Neural progenitor cell (in vitro differentiated cells): ENCODE measurements at regions not wholly inside any gene's neighbourhood (a gene's known extent, or its start where the extent isn't known, plus 50 kb on each side); places are given as distances from the start of the nearest gene placed in this dataset.
"Not testable (repeated sequence)": the region's sequence is repeated elsewhere in the genome, so short reads cannot be mapped to it uniquely, and the experiment has no call there.

Experiments used
- CTCF ChIP-seq: fragments of 200-600 bp; sonication (generic); IDR thresholded peaks from 2 replicates; pipeline ENCODE4 v1.5.1; 2017; ENCODE audit warnings: antibody characterized with exemption, mild to moderate bottlenecking
- EZH2 ChIP-seq: fragments of 200-600 bp; sonication (generic); IDR thresholded peaks from 2 replicates; pipeline ENCODE4 v1.6.1; 2017; ENCODE audit warnings: antibody characterized with exemption, mild to moderate bottlenecking, moderate library complexity

DNA sequence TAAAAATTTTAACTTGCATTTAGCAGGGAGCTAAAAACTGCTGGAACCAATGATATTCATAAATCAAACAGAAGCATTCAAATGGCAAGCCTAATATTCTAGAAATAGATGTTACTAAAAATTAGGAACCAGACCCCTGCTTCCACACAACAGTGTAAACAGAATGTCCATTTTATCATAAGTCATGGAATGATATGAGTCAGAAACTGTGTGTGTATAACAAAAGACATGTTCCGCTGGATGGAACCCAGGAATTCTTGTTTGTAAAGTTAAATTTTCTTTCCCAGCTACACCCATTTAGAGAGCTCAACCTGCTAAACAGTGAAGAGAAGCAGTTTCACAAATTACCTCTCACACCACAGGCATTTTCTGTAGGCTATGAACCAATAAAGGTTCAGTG, 131.1 kb upstream of the PTPN20 start:
- not testable (repeated sequence) for TF ChIP-seq EZH2, CTCF
